Tibial nerve (tissue), 4 donors: ENCODE measurements at regions not wholly inside any gene's neighbourhood (a gene's known extent, or its start where the extent isn't known, plus 50 kb on each side); places are given as distances from the start of the nearest gene placed in this dataset.

ENCODE experiments used
- DNase-seq, 2 donors: peaks; one replicate each; pipeline ENCODE4 v3.0.0-alpha.2; 2019; ENCODE audit warnings: low spot score in 2 of 2
- H3K27ac ChIP-seq, 4 donors: fragments of 200-600 bp; sonication (generic) in 3 of 4; one replicate each; pipeline ENCODE4 v1.5.1; 2017 to 2019; ENCODE audit warnings: mild to moderate bottlenecking in 1 of 4
- H3K27me3 ChIP-seq, 2 donors: fragments of 200-600 bp; sonication (generic) in 1 of 2; one replicate each; pipeline versions ENCODE4 v1.5.1 to v1.6.0; 2017 to 2019
- H3K36me3 ChIP-seq, 3 donors: fragments of 200-600 bp; sonication (generic); one replicate each; pipeline ENCODE4 v1.5.1; 2018 to 2019
- H3K4me1 ChIP-seq, 4 donors: fragments of 200-600 bp; sonication (generic) in 3 of 4; one replicate each; pipeline ENCODE4 v1.5.1; 2017 to 2019
- H3K4me3 ChIP-seq, 4 donors: fragments of 200-600 bp; sonication (generic) in 3 of 4; one replicate each; pipeline ENCODE4 v1.5.1; 2017 to 2019; ENCODE audit warnings: mild to moderate bottlenecking in 1 of 4, moderate library complexity in 1 of 4
- H3K9me3 ChIP-seq, 4 donors: fragments of 200-600 bp; sonication (generic) in 3 of 4; one replicate each; pipeline ENCODE4 v1.5.1; 2017 to 2019
- CTCF ChIP-seq, 5 experiments: fragments of 200-600 bp in 3 of 5; fragments of 450-650 bp in 2 of 5; sonication (generic) in 3 of 5; IDR thresholded peaks; one replicate each; pipeline ENCODE4 v1.5.1; 2016 to 2019; ENCODE audit warnings: antibody characterized with exemption in 5 of 5, mild to moderate bottlenecking in 3 of 5, moderate library complexity in 2 of 5
- EP300 ChIP-seq, 2 donors: sonication (generic); formaldehyde crosslinking; IDR thresholded peaks; one replicate each; pipeline ENCODE4 v1.6.1; 2017; ENCODE audit warnings: antibody characterized with exemption in 2 of 2, mild to moderate bottlenecking in 1 of 2
- POLR2A ChIP-seq, 2 donors: fragments of 450-650 bp; IDR thresholded peaks; one replicate each; pipeline ENCODE4 v1.6.1; 2017; ENCODE audit warnings: antibody characterized with exemption in 2 of 2, mild to moderate bottlenecking in 2 of 2, moderate library complexity in 2 of 2
- WGBS, 2 donors: methylation state at CpG; one replicate each; pipeline ENCODE4 v1.1.5; 2018; 5-methylcytosine and 5-hydroxymethylcytosine counted together

GRCh38 chr1:14103878-14104430 is 404.0 kb downstream of the PRDM2 start:
- H3K4me1 ChIP-seq, result no peaks in the 10 kb centered on the region
- H3K36me3 ChIP-seq, result no peaks in the 10 kb centered on the region
- no peaks in the 10 kb centered on the region for H3K27me3 ChIP-seq
- WGBS, 2 donors, result 82 to 86% methylated on average over 7 of the region's 7 CpGs
- TF ChIP-seq CTCF (IDR thresholded peaks at IDR 0.05) (no peak), EP300 (IDR thresholded peaks at IDR 0.05) (no peak), POLR2A (IDR thresholded peaks at IDR 0.05) (no peak)
- no peak overlapping the region for H3K4me3 ChIP-seq
- no peak overlapping the region for H3K27ac ChIP-seq
- DNase-seq, result no peak
- no peaks in the 10 kb centered on the region for H3K9me3 ChIP-seq

- no peak overlapping the region for H3K4me3 ChIP-seq
- H3K36me3 ChIP-seq, result no peaks in the 10 kb centered on the region
- H3K27me3 ChIP-seq, result no peaks in the 10 kb centered on the region
- H3K4me1 ChIP-seq, result no peaks in the 10 kb centered on the region
- TF ChIP-seq EP300 (IDR thresholded peaks at IDR 0.05), result no peak
- TF ChIP-seq POLR2A (IDR thresholded peaks at IDR 0.05), result no peak
- no peak for TF ChIP-seq CTCF (IDR thresholded peaks at IDR 0.05)
- WGBS, 2 donors, result 35 to 50% methylated on average over 2 of the region's 2 CpGs
- no peak for DNase-seq
- H3K9me3 ChIP-seq, result no peaks in the 10 kb centered on the region
- no peak overlapping the region for H3K27ac ChIP-seq
Measured at GRCh38 chr1:14106126-14106525, 406.1 kb downstream of the PRDM2 start.

- no peak for DNase-seq
- WGBS, 2 donors, result 59 to 69% methylated on average over 4 of the region's 4 CpGs
- H3K27me3 ChIP-seq, result no peaks in the 10 kb centered on the region
- no peak overlapping the region for H3K4me3 ChIP-seq
- H3K4me1 ChIP-seq, result no peaks in the 10 kb centered on the region
- H3K27ac ChIP-seq, result no peak overlapping the region
- no peaks in the 10 kb centered on the region for H3K9me3 ChIP-seq
- TF ChIP-seq EP300 (IDR thresholded peaks at IDR 0.05), result no peak
- TF ChIP-seq CTCF (IDR thresholded peaks at IDR 0.05), result no peak
- no peak for TF ChIP-seq POLR2A (IDR thresholded peaks at IDR 0.05)
- no peaks in the 10 kb centered on the region for H3K36me3 ChIP-seq
Measured at GRCh38 chr1:14106679-14107313, 406.8 kb downstream of the PRDM2 start.

GRCh38 chr1:14108356-14109275 is 408.6 kb downstream of the PRDM2 start:
- no peak for DNase-seq
- Histone ChIP-seq H3K27me3 (no peaks in the 10 kb centered on the region), H3K9me3 (no peaks in the 10 kb centered on the region), H3K27ac (no peak overlapping the region), H3K4me3 (no peak overlapping the region), H3K36me3 (no peaks in the 10 kb centered on the region), H3K4me1 (peaks cover 0 to 5% (median 0%) of the 10 kb centered on the region in 4 donors)
- WGBS, 2 donors, result 70% methylated on average over 14 of the region's 14 CpGs
- TF ChIP-seq CTCF (IDR thresholded peaks at IDR 0.05) (no peak), EP300 (IDR thresholded peaks at IDR 0.05) (no peak), POLR2A (IDR thresholded peaks at IDR 0.05) (no peak)

GRCh38 chr1:14109276-14109635 is 409.3 kb downstream of the PRDM2 start:
- H3K27ac ChIP-seq, result no peak overlapping the region
- peaks cover 0 to 5% (median 0%) of the 10 kb centered on the region in 4 donors for H3K4me1 ChIP-seq
- no peaks in the 10 kb centered on the region for H3K36me3 ChIP-seq
- no peaks in the 10 kb centered on the region for H3K27me3 ChIP-seq
- TF ChIP-seq POLR2A (IDR thresholded peaks at IDR 0.05) (no peak), EP300 (IDR thresholded peaks at IDR 0.05) (no peak), CTCF (IDR thresholded peaks at IDR 0.05) (no peak)
- DNase-seq, result no peak
- no peak overlapping the region for H3K4me3 ChIP-seq
- 53 to 73% methylated on average over 1 of the region's 1 CpG for WGBS, 2 donors
- H3K9me3 ChIP-seq, result no peaks in the 10 kb centered on the region
